Lung microvascular endothelial cell (primary cell): ENCODE measurements at regions not wholly inside any gene's neighbourhood (a gene's known extent, or its start where the extent isn't known, plus 50 kb on each side); places are given as distances from the start of the nearest gene placed in this dataset.
"Not testable (repeated sequence)": the region's sequence is repeated elsewhere in the genome, so short reads cannot be mapped to it uniquely, and the experiment has no call there.

Source experiments
- DNase-seq, 2 donors: peaks; one replicate each; pipeline versions ENCODE4 v3.0.0 to v3.0.0-alpha.2; 2010; ENCODE audit warnings: low read depth in 2 of 2

DNA sequence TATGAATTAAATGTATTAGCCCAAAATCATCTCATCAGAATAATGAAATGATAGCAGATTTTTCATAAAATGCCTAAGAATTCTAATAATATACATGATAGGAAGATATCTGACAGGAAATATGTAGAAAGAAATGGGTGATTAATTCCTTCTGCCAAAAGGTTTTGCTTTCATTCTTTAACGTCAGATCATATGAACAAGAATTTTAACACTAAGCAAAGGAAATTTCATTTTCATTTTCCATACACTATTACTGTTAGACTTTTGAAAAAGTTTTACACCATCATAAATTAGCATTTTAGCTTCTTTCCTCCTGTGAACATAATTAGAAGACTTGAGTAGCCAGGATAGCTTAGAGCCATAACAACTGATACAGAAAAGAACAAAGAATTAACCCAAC is 1099.9 kb downstream of the NSUN3 start:
- no peak for DNase-seq

DNA sequence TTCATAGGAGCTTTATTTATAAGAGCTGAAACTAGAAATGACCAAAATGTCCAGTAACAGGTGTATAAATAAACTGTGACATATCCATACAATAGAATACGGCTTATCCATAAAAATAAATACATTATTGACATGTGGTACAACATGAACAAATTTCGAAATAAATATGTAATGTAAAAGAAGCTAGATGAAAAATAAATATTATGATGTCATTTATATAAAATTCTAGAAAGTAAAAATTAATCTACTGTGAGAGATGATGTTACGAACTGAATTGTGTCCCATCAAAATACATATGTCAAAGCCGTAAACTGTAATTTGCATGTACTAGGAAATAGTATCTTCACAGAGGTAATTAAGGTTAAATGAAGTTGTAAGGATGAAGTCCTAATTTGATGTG is 1104.9 kb downstream of the NSUN3 start:
- DNase-seq, result no peak

- no peak for DNase-seq
Measured at GRCh38 chr3:95168526-95168925, 1105.7 kb downstream of the NSUN3 start.

DNA sequence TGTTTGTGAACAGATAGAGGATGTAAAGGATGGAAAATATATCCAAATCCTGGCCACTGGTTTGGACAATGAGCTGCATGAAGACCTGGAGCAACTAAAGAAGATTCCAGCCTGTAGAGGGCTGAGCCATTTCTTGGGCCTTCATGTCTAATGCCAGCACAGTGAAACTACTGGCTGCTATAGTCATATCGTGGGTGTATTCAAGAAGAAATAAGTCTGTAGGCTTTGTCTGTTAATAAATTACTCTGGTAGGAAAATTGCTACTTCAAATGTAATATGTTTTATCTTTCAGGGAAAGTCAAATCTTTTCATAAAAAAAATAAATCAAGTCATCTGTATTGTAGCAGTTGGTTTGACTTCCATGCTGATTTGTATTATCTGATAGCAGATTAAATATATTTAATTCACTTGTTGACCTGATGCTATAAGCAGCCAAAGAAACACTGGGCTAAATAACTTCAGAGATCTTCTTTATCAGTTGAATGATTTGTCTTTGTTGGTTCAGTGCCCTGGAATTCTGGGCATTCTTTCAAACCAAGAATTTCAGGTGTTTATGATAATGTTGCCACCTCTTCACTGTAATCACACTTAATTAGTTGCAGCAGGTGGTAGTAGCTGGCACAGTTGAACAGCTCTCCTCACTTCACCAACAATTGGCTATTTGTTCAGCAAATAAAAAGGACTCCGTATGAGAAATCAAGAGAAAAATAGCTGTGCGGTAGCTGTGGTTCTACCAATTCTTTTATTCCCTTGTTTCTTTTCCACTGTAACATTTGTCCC is 1109.5 kb downstream of the NSUN3 start:
- DNase-seq, result no peak

DNA sequence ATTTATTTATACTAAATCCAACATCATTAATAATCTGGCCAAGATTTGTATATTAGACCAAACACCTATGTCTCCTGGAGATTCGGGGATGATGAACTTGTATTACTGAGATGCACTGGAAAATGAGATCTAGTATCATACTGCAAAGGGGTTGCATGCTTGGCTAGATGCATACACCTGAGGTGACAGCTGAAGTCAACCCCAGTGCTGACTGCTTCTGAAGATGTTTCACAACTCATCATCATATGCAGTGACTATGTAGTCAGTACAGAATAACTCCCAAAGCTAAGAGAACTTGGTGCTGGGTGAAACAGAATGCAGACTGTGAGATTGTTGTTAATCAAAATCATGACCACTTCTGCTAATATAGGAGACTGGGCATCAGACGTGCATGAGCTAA is 1114.2 kb downstream of the NSUN3 start:
- DNase-seq, result no peak

- DNase-seq, result no peak
Measured at GRCh38 chr3:95184038-95184437, 1121.2 kb downstream of the NSUN3 start.

- DNase-seq, result no peak
Measured at GRCh38 chr3:95189348-95189747, 1126.5 kb downstream of the NSUN3 start.

GRCh38 chr3:95197661-95198060 is 1134.8 kb downstream of the NSUN3 start:
- no peak for DNase-seq

GRCh38 chr3:95200384-95200783 is 1137.5 kb downstream of the NSUN3 start:
- DNase-seq, result no peak

DNA sequence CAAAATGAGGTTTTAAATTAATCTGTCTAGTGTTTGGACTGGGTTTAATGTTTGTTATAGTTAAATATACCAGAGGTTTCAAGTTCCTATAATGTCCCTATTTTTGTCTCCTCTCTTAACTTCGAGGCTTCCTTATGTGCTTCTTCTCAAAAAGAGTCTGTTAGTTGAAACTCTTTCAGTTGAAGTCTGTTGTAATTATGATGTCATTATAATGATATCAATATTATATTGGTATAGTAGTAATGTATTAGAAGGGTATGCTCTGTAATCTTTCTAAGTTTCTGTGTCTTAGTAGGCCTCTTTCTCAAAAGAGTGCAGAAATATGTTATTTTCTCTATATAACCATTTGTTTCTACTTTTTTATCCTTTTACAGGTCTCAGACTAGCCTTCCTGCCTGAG is 1148.0 kb downstream of the NSUN3 start:
- DNase-seq, result no peak

DNA sequence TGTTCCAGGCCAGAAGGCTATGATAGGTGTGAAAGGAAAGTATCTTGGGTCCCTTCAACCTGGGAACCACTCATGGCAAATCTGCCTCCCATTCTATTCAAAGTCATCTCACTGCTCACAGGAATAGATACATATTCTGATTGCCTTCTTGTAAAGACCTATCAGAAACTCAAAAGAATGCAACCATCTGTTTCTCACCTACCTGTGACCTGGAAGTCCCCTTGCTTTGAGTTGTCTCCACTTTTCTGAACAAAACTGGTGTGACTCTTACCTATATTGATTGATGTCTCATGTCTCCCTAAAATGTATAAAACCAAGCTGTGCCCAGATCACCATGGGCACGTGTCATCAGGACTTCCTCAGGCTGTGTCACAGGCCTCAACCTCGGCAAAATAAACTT is 1149.3 kb downstream of the NSUN3 start:
- no peak for DNase-seq

DNA sequence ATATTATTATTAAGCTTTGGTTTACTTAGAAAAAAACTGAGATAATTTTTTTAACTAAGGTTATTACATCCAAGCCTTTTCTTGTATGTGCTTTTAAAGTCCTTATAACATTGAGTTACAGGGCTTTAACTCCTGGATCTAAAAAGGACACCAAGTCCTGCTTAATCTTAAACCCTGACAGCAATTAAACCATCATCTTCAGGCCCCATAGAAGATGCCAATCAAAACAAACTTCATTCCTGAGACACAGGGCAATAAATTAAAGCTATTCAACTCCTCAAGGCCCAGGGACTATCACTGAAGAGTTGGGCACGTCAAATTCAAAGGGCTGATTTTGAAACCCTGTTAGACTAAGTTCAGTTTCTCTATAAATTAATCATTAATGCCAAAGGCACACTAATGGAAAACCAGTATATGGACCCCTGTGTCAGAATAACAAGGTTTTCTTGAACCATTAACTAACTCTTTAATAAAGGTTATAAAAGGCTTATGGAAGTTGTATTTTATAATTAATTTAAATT is 1152.6 kb downstream of the NSUN3 start:
- no peak for DNase-seq

DNA sequence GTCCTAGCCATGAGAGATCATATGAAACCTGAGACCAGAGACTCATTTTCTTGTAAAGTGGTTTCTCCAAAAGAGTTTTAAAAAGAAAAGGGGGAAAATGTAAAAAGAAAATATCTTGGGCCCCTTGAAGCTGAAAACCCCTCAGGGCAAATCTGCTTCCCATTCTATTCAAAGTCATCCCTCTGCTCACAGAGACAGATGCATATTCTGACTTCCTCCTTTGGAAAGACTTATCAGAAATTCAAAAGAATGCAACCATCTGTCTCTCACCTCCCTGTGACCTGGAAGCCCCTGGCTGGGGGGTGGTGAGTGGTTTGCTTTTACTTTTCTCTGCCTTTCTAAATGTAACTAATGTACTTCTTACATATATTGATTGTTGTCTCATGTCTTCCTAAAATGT is 1154.8 kb downstream of the NSUN3 start:
- DNase-seq, result no peak

GRCh38 chr3:95218484-95218883 is 1155.6 kb downstream of the NSUN3 start:
- DNase-seq, result no peak

DNA sequence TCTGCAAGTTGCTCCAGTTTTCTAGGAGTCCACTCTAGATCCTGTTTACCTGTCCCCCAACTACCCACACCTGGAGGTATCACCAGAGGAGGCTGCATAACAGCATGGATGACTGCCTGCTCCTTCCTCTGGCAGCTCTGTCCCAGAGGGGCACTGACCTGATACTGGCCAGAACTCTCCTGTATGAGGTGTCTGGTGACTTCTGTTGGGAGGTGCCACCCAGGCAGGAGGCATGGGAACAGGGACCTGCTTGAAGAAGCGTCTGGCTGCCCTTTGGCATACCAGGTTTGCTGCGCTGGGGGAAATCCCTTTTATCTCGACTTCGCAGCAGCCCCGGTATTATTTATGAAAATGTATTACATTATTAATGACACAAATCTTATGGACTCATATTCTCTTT is 1163.6 kb downstream of the NSUN3 start:
- no peak for DNase-seq

GRCh38 chr3:95227092-95227491 is 1164.2 kb downstream of the NSUN3 start:
- DNase-seq, result no peak

GRCh38 chr3:95228416-95228815 is 1165.6 kb downstream of the NSUN3 start:
- no peak for DNase-seq

- no peak for DNase-seq
Measured at GRCh38 chr3:95235916-95236315, 1173.1 kb downstream of the NSUN3 start.

DNA sequence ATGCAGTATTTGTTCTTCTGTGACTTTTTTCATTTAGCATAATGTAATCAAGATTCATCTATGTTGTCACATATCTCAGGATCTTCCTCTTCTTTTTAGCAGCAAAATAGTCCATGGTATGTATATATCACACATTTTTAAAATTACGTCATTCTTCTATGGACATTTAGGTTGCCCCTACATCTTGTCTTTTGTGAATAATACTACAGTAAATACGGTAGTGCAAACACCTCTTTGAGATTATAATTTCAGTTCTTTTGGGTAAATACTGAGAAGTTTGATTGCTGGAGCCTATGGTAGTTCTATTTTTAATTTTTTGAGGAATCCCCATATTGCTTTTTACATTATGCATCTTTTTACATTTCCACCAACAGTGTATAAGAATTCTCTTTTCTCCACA is 1174.9 kb downstream of the NSUN3 start:
- no peak for DNase-seq

- no peak for DNase-seq
Measured at GRCh38 chr3:95240395-95240794, 1177.5 kb downstream of the NSUN3 start.

GRCh38 chr3:95241256-95241655 is 1178.4 kb downstream of the NSUN3 start:
- not testable (repeated sequence) for DNase-seq

DNA sequence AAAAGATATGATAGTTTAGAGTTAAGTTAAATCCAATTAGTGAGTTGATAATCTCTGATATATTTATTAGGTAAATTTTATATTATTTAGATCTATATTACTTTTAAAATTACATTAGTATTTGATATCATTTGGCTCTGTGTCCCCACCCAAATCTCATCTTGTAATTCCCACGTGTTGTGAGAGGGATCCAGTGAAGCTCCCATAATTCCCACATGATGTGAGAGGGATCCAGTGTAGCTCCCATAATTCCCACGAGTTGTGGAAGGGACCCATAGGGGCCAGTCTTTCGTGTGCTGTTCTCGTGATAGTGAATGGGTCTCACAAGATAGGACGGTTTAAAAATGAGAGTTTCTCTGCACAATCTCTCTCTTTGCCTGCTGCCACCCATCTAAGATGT is 1183.6 kb downstream of the NSUN3 start:
- no peak for DNase-seq

- no peak for DNase-seq
Measured at GRCh38 chr3:95254061-95254460, 1191.2 kb downstream of the NSUN3 start.

- DNase-seq, result no peak
Measured at GRCh38 chr3:95254758-95255157, 1191.9 kb downstream of the NSUN3 start.
